Calu3 (cell line): ENCODE measurements at regions not wholly inside any gene's neighbourhood (a gene's known extent, or its start where the extent isn't known, plus 50 kb on each side); places are given as distances from the start of the nearest gene placed in this dataset.

Experiments
- BruUV-seq: library from RNA; stranded (reverse); fragments of 400-500 nt; replicated peaks from 2 replicates; lab custom pipeline; 2021; lab: Mats Ljungman, UMichigan
- CTCF ChIA-PET: fragments of 300-600 bp; sonication (Branson Sonifier 250); formaldehyde crosslinking; loops from one replicate; lab custom pipeline; 2022; ENCODE audit warnings: antibody characterized with exemption; lab: Charles Lee
- DNase-seq: peaks from one replicate; pipeline ENCODE4 v3.0.0; 2022
- H3K27ac Mint-ChIP-seq: one replicate; pipeline ENCODE4 v1.8.0; 2022; ENCODE audit warnings: mixed read lengths; ENCODE audit not compliant: unreplicated experiment
- H3K27me3 Mint-ChIP-seq: one replicate; pipeline ENCODE4 v1.8.0; 2022; ENCODE audit warnings: mixed read lengths; ENCODE audit not compliant: unreplicated experiment
- H3K36me3 Mint-ChIP-seq: one replicate; pipeline ENCODE4 v1.8.0; 2022; ENCODE audit warnings: mild to moderate bottlenecking, moderate library complexity, mixed read lengths; ENCODE audit not compliant: insufficient read depth, unreplicated experiment
- H3K4me1 Mint-ChIP-seq: one replicate; pipeline ENCODE4 v1.8.0; 2022; ENCODE audit warnings: mild to moderate bottlenecking, low read depth, mixed read lengths; ENCODE audit not compliant: unreplicated experiment
- H3K4me3 Mint-ChIP-seq: one replicate; pipeline ENCODE4 v1.8.0; 2022; ENCODE audit warnings: mild to moderate bottlenecking, low read depth, moderate library complexity, mixed read lengths; ENCODE audit not compliant: unreplicated experiment
- H3K9me3 Mint-ChIP-seq: one replicate; pipeline ENCODE4 v1.8.0; 2022; ENCODE audit warnings: low read depth, mixed read lengths; ENCODE audit not compliant: unreplicated experiment
- CTCF ChIP-seq: fragments of 200-600 bp; IDR thresholded peaks from one replicate; pipeline ENCODE4 v1.8.0; 2022; ENCODE audit warnings: antibody characterized with exemption; ENCODE audit not compliant: unreplicated experiment
- intact Hi-C: fragments of 100-400 bp; cut with micrococcal nuclease; formaldehyde crosslinking; loops from one replicate; pipeline ENCODE4 v1.10.0; 2022; ENCODE audit not compliant: unreplicated experiment

- H3K36me3 Mint-ChIP-seq, result no peaks in the 10 kb centered on the region
- CTCF ChIA-PET, result no interaction called here
- no TSS peak for BruUV-seq
- no peak for DNase-seq
- H3K4me3 Mint-ChIP-seq, result no peak overlapping the region
- no peaks in the 10 kb centered on the region for H3K27me3 Mint-ChIP-seq
- H3K27ac Mint-ChIP-seq, result no peak overlapping the region
- no peak for TF ChIP-seq CTCF
- intact Hi-C loops, result no loop called here
- H3K4me1 Mint-ChIP-seq, result no peaks in the 10 kb centered on the region
- peaks cover 20% of the 10 kb centered on the region for H3K9me3 Mint-ChIP-seq
Observed at GRCh38 chr22:34333285-34333684, 413.0 kb upstream of the LARGE1 start.

GRCh38 chr22:34334893-34335292, 414.6 kb upstream of the LARGE1 start:
- peaks cover 22% of the 10 kb centered on the region for H3K9me3 Mint-ChIP-seq

DNA sequence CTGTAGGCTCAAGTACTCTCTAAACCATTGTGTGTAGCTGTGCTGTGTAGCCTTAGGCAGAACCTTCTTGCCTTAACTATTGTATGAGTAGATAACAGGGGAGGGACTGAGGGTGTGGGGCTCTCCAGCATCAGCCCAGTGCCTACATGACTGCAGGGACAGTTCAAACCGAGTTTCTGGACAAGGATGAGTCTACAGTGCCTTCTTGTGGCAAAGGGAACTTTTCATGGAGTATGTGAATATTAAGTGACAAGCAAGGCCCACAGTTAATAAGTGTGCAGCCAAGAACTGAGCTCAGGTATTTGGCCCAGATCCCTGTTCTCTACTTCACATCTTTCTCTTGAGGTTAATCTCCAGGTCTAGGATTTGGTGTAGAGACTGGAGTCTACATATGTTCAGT, 424.4 kb upstream of the LARGE1 start:
- intact Hi-C loops, result no loop called here
- no peak for DNase-seq
- BruUV-seq, result no TSS peak
- TF ChIP-seq CTCF, result no peak
- peaks cover 6% of the 10 kb centered on the region for H3K9me3 Mint-ChIP-seq
- no peak overlapping the region for H3K27ac Mint-ChIP-seq
- no peaks in the 10 kb centered on the region for H3K36me3 Mint-ChIP-seq
- no peaks in the 10 kb centered on the region for H3K4me1 Mint-ChIP-seq
- CTCF ChIA-PET, result no interaction called here
- no peaks in the 10 kb centered on the region for H3K27me3 Mint-ChIP-seq
- no peak overlapping the region for H3K4me3 Mint-ChIP-seq

More at GRCh38 chr22:34334893-34335292, 414.6 kb upstream of the LARGE1 start:
- intact Hi-C loops, result no loop called here
- no peaks in the 10 kb centered on the region for H3K36me3 Mint-ChIP-seq
- TF ChIP-seq CTCF, result no peak
- CTCF ChIA-PET, result no interaction called here
- no peak overlapping the region for H3K4me3 Mint-ChIP-seq
- no peaks in the 10 kb centered on the region for H3K4me1 Mint-ChIP-seq
- no peaks in the 10 kb centered on the region for H3K27me3 Mint-ChIP-seq
- no TSS peak for BruUV-seq
- no peak for DNase-seq
- no peak overlapping the region for H3K27ac Mint-ChIP-seq

DNA sequence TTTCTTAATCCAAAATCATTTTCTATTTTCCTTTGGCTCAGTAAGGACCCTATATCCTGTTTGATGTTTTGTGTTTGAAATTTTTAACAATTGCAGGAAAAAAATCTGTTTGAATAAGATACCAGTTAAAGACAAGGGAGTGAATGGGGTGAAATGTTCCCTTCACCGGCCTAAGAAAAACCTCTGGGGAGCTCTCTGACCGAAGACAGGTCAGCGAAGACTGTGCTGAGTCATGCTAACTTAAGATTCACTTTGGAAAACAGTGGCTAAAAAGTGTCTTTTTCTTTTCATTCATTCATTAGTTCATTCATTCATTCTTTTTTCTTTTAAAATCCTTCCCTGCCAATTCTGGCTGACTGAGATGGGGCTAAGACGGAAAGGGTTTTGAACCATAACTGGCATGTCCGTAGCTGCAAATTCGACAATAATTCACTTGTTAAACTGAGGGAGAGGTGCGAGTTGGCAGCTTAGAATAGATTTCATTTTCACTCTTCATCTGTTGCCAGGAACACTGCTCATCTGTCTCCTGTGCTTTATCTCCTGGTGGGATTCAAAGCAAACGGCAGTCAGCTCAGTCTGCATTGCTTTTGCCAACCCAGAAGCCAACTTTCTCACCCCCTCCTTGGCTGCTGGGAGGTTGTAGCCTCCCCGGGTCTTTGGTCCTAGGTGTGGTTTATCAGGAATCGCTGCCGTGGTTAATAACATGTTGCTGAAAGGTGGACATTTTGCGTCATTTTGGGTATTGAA, 434.0 kb upstream of the LARGE1 start:
- Mint-ChIP-seq H3K27ac (no peak overlapping the region), H3K36me3 (no peaks in the 10 kb centered on the region), H3K27me3 (no peaks in the 10 kb centered on the region), H3K4me1 (no peaks in the 10 kb centered on the region), H3K9me3 (peaks cover 22% of the 10 kb centered on the region), H3K4me3 (no peak overlapping the region)
- intact Hi-C loops, result no loop called here
- TF ChIP-seq CTCF, result no peak
- no TSS peak for BruUV-seq
- no peak for DNase-seq
- CTCF ChIA-PET, result no interaction called here
